ENCODE measurements at regions not wholly inside any gene's neighbourhood (a gene's known extent, or its start where the extent isn't known, plus 50 kb on each side); places are given as distances from the start of the nearest gene placed in this dataset.

GRCh38 chr5:74069741-74070140 is 443.7 kb downstream of the ARHGEF28 start:
- no peak for TF ChIP-seq CTCF (IDR thresholded peaks at IDR 0.05; ENCODE audit: low read depth, low read length, missing control alignments)
- in situ Hi-C loops (cut with HindIII; ENCODE audit: low sequenced_read_pairs), result no loop called here
- H3K4me3 ChIP-seq (ENCODE audit: low read depth, low read length), result no peak overlapping the region
- DNase-seq (ENCODE audit: low read depth), result no peak

GRCh38 chr5:74067748-74068541 is 441.9 kb downstream of the ARHGEF28 start:
- no peak for DNase-seq (ENCODE audit: low read depth)
- H3K4me3 ChIP-seq (ENCODE audit: low read depth, low read length), result no peak overlapping the region
- TF ChIP-seq CTCF (IDR thresholded peaks at IDR 0.05; ENCODE audit: low read depth, low read length, missing control alignments), result no peak
- in situ Hi-C loops (cut with HindIII; ENCODE audit: low sequenced_read_pairs), result no loop called here

- no peak for TF ChIP-seq CTCF (IDR thresholded peaks at IDR 0.05; ENCODE audit: low read depth, low read length, missing control alignments)
- in situ Hi-C loops (cut with HindIII; ENCODE audit: low sequenced_read_pairs), result no loop called here
- H3K4me3 ChIP-seq (ENCODE audit: low read depth, low read length), result no peak overlapping the region
- no peak for DNase-seq (ENCODE audit: low read depth)
Measured at GRCh38 chr5:74064911-74065310, 438.9 kb downstream of the ARHGEF28 start.

- no peak for TF ChIP-seq CTCF (IDR thresholded peaks at IDR 0.05; ENCODE audit: low read depth, low read length, missing control alignments)
- DNase-seq (ENCODE audit: low read depth), result no peak
- in situ Hi-C loops (cut with HindIII; ENCODE audit: low sequenced_read_pairs), result no loop called here
Measured at GRCh38 chr5:74064225-74064624, 438.2 kb downstream of the ARHGEF28 start.

GRCh38 chr5:74063821-74064220 is 437.8 kb downstream of the ARHGEF28 start:
- peak; percentile 55 for DNase-seq (ENCODE audit: low read depth)
- TF ChIP-seq CTCF (IDR thresholded peaks at IDR 0.05; ENCODE audit: low read depth, low read length, missing control alignments), result no peak
- no peak overlapping the region for H3K4me3 ChIP-seq (ENCODE audit: low read depth, low read length)
- in situ Hi-C loops (cut with HindIII; ENCODE audit: low sequenced_read_pairs), result no loop called here

More at GRCh38 chr5:74064225-74064624, 438.2 kb downstream of the ARHGEF28 start:
- no peak overlapping the region for H3K4me3 ChIP-seq (ENCODE audit: low read depth, low read length)

DNA sequence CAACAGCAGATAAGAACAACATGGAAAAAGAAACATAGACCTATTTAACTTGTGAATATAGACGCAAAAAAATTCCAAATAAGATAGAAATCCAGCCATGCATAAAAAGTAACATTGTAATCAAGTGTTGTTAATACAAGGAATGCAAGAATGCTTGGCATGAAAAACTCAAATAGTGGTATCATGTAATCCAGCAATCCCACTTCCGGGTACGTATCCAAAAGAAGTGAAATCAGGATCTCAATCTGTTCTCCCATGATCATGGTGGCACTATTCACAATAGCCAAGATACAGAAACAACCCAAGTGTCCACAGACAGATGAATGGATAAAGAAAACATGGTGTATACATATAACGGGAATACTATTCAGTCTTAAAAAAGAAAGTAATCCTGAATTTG is 437.4 kb downstream of the ARHGEF28 start:
- in situ Hi-C loops (cut with HindIII; ENCODE audit: low sequenced_read_pairs), result no loop called here
- no peak for TF ChIP-seq CTCF (IDR thresholded peaks at IDR 0.05; ENCODE audit: low read depth, low read length, missing control alignments)
- H3K4me3 ChIP-seq (ENCODE audit: low read depth, low read length), result no peak overlapping the region
- DNase-seq (ENCODE audit: low read depth), result no peak
